HepG2 (cell line): ENCODE measurements at regions not wholly inside any gene's neighbourhood (a gene's known extent, or its start where the extent isn't known, plus 50 kb on each side); places are given as distances from the start of the nearest gene placed in this dataset.

Source experiments
- ATAC-seq: fragments of 200-7000 bp; cut with Tn5 transposase; 3 replicates; pipeline ENCODE4 v1.9.1; 2020; ENCODE audit warnings: mild to moderate bottlenecking, moderate library complexity
- BruUV-seq: library from RNA; stranded (reverse); fragments of 400-500 nt; replicated peaks from 2 replicates; lab custom pipeline; 2021; lab: Mats Ljungman, UMichigan
- CTCF ChIA-PET: fragments of 300-600 bp; formaldehyde crosslinking; extraction: SDS; loops from one replicate; lab custom pipeline; 2021; ENCODE audit warnings: low total read pairs, inconsistent platforms, low intra/inter-chr PET ratio; lab: Yijun Ruan, JAX
- POLR2A ChIA-PET: fragments of 350-600 bp; sonication (Branson Sonifier 250); formaldehyde crosslinking; loops from one replicate; lab custom pipeline; 2020; ENCODE audit warnings: antibody characterized with exemption, inconsistent platforms; lab: Yijun Ruan, JAX
- DNase-seq: peaks from one replicate; pipeline ENCODE4 v3.0.0-alpha.2; 2015; ENCODE audit warnings: low spot score
- FAIRE-seq: peaks from 3 replicates; lab custom pipeline; 2011; peaks lifted over from hg19 to GRCh38; lab: Jason Lieb, UNC
- H2AFZ ChIP-seq: one replicate; pipeline ENCODE4 v1.6.1; 2011; ENCODE audit warnings: low read length, inconsistent platforms
- H3K27ac ChIP-seq: fragments of 300-600 bp; 3 replicates; pipeline ENCODE4 v1.8.0; 2011; ENCODE audit warnings: mixed run types, mild to moderate bottlenecking, mixed read lengths, low read length, inconsistent platforms; ENCODE audit not compliant: insufficient read depth; ENCODE audit errors: extremely low read length
- H3K27me3 ChIP-seq, 2 experiments: fragments of 200-600 bp in 1 of 2; 2 replicates in 1 of 2; 3 replicates in 1 of 2; pipeline versions ENCODE4 v1.6.0 to v1.8.0; 2011; ENCODE audit warnings: low read length in 2 of 2, mild to moderate bottlenecking in 2 of 2, moderate library complexity in 2 of 2, inconsistent platforms in 1 of 2; ENCODE audit not compliant: insufficient read depth in 2 of 2, control insufficient read depth in 1 of 2
- H3K36me3 ChIP-seq, 2 experiments: fragments of 200-600 bp in 1 of 2; replicated peaks in 1 of 2; 2 replicates in 1 of 2; 3 replicates in 1 of 2; pipeline versions ENCODE4 v1.5.1 to v1.8.0; 2011; ENCODE audit warnings: low read length in 2 of 2, inconsistent platforms in 1 of 2; ENCODE audit not compliant: insufficient read depth in 2 of 2, control insufficient read depth in 1 of 2
- H3K4me1 ChIP-seq: 2 replicates; pipeline ENCODE4 v1.5.1; 2012; ENCODE audit warnings: low read length, inconsistent platforms; ENCODE audit not compliant: insufficient read depth
- H3K4me2 ChIP-seq: 2 replicates; pipeline ENCODE4 v1.6.0; 2011; ENCODE audit warnings: low read depth, low read length, inconsistent platforms
- H3K4me3 ChIP-seq, 3 experiments: fragments of 200-600 bp in 1 of 3; sonication (generic), shearing (Covaris generic) in 1 of 3; replicated peaks in 1 of 3; 2 replicates each; pipeline ENCODE4 v1.5.1; 2011 to 2016; ENCODE audit warnings: low read length in 3 of 3, inconsistent platforms in 2 of 3, low read depth in 2 of 3, mild to moderate bottlenecking in 2 of 3, control low read depth in 1 of 3, mixed read lengths in 1 of 3; ENCODE audit not compliant: insufficient read depth in 1 of 3
- H3K79me2 ChIP-seq: one replicate; pipeline ENCODE4 v1.6.1; 2011; ENCODE audit warnings: low read length, inconsistent platforms; ENCODE audit not compliant: insufficient read depth
- H3K9ac ChIP-seq: 2 replicates; pipeline ENCODE4 v1.6.0; 2011; ENCODE audit warnings: mild to moderate bottlenecking, low read depth, low read length, inconsistent platforms; ENCODE audit not compliant: insufficient read depth
- H3K9me3 ChIP-seq: 2 replicates; pipeline ENCODE4 v1.5.1; 2012; ENCODE audit warnings: mild to moderate bottlenecking, low read length
- H4K20me1 ChIP-seq: 2 replicates; pipeline ENCODE4 v1.6.0; 2011; ENCODE audit warnings: inconsistent platforms, mild to moderate bottlenecking, low read length, moderate library complexity; ENCODE audit not compliant: insufficient read depth
- BRD4 ChIP-seq: sonication (generic); formaldehyde crosslinking; IDR thresholded peaks from 2 replicates; pipeline ENCODE4 v1.4.0; 2020; ENCODE audit warnings: missing genetic modification reagents
- ESRRA ChIP-seq: sonication (generic); formaldehyde crosslinking; IDR thresholded peaks from 2 replicates; pipeline ENCODE4 v1.5.1; 2020; ENCODE audit warnings: mild to moderate bottlenecking, low read depth, missing genetic modification reagents
- GPBP1L1 ChIP-seq: sonication (generic); formaldehyde crosslinking; IDR thresholded peaks from 2 replicates; pipeline ENCODE4 v1.5.0; 2020; ENCODE audit warnings: mild to moderate bottlenecking, missing genetic modification reagents
- LRRFIP1 ChIP-seq: sonication (generic); formaldehyde crosslinking; conservative IDR thresholded peaks from 2 replicates; pipeline ENCODE4 v1.4.0; 2020; ENCODE audit warnings: missing genetic modification reagents
- MXD1 ChIP-seq: sonication (generic); formaldehyde crosslinking; IDR thresholded peaks from 2 replicates; pipeline ENCODE4 v1.4.0; 2020; ENCODE audit warnings: mild to moderate bottlenecking, missing genetic modification reagents
- NFRKB ChIP-seq: fragments of 450-650 bp; IDR thresholded peaks from 2 replicates; pipeline ENCODE4 v1.6.1; 2017
- RERE ChIP-seq: IDR thresholded peaks from 2 replicates; pipeline ENCODE4 v1.6.1; 2016; ENCODE audit warnings: low read depth, missing genetic modification reagents, missing compliant biosample characterization
- RFX1 ChIP-seq: fragments of 450-650 bp; IDR thresholded peaks from 2 replicates; pipeline ENCODE4 v1.6.1; 2017
- RFX5 ChIP-seq: IDR thresholded peaks from 2 replicates; pipeline ENCODE4 v1.6.1; 2011; ENCODE audit warnings: low read depth, low read length, improper control_type of control experiment
- TAF1 ChIP-seq: sonication (generic); formaldehyde crosslinking; IDR thresholded peaks from 2 replicates; pipeline ENCODE4 v1.4.0; 2020; ENCODE audit warnings: missing genetic modification reagents
- ZBTB10 ChIP-seq: sonication (generic); formaldehyde crosslinking; IDR thresholded peaks from 2 replicates; pipeline ENCODE4 v1.4.0; 2020; ENCODE audit warnings: missing genetic modification reagents, borderline replicate concordance
- ZMAT3 ChIP-seq: sonication (generic); formaldehyde crosslinking; conservative IDR thresholded peaks from 2 replicates; pipeline ENCODE4 v1.7.0; 2021; ENCODE audit warnings: missing genetic modification reagents
- ZNF160 ChIP-seq: sonication (generic); formaldehyde crosslinking; IDR thresholded peaks from 2 replicates; pipeline ENCODE4 v1.8.0; 2022; ENCODE audit warnings: mild to moderate bottlenecking, inconsistent platforms, missing genetic modification reagents
- ZNF772 ChIP-seq: sonication (generic); formaldehyde crosslinking; IDR thresholded peaks from 2 replicates; pipeline ENCODE4 v1.5.0; 2020; ENCODE audit warnings: mild to moderate bottlenecking, missing genetic modification reagents
- WGBS: methylation state at CpG from one replicate; pipeline ENCODE4 v1.1.6; 2017; ENCODE audit warnings: low lambda C conversion rate; 5-methylcytosine and 5-hydroxymethylcytosine counted together
- in situ Hi-C: cut with HindIII; loops from 2 replicates; pipeline ENCODE4 v1.10.0; 2017; ENCODE audit warnings: low pct_unique_long_range_greater_than_20kb; ENCODE audit not compliant: extremely low pct_ligation_motif_present
- intact Hi-C: fragments of 100-400 bp; cut with micrococcal nuclease; formaldehyde crosslinking; loops from one replicate; pipeline ENCODE4 v1.10.0; 2022; ENCODE audit not compliant: unreplicated experiment

- H3K9ac ChIP-seq, result no peak overlapping the region
- BruUV-seq, result no TSS peak
- peaks cover 68% of the 10 kb centered on the region for H3K4me1 ChIP-seq
- intact Hi-C loops, result no loop called here
- H3K4me3 ChIP-seq, result no peak overlapping the region
- no peak for DNase-seq
- no peak for ATAC-seq
- H4K20me1 ChIP-seq, result no peaks in the 10 kb centered on the region
- H3K36me3 ChIP-seq, result no peaks in the 10 kb centered on the region
- ChIA-PET POLR2A (no interaction called here), CTCF (no interaction called here)
- no peaks in the 10 kb centered on the region for H3K79me2 ChIP-seq
- H3K27ac ChIP-seq, result no peak overlapping the region
- no peaks in the 10 kb centered on the region for H3K27me3 ChIP-seq
- 99% methylated on average over 4 of the region's 4 CpGs for WGBS
- H2AFZ ChIP-seq, result no peak overlapping the region
- H3K9me3 ChIP-seq, result no peaks in the 10 kb centered on the region
- no peak overlapping the region for H3K4me2 ChIP-seq
- in situ Hi-C loops, result no loop called here
- no peak for FAIRE-seq
- TF ChIP-seq ZMAT3 (CRISPR knock-in tag), result no peak
- no peak for TF ChIP-seq MXD1 (CRISPR knock-in tag)
- TF ChIP-seq RERE (CRISPR knock-in tag), result no peak
- no peak for TF ChIP-seq ZNF772 (CRISPR knock-in tag)
- TF ChIP-seq ZBTB10, result no peak
- TF ChIP-seq ZNF160 (CRISPR knock-in tag), result no peak
- TF ChIP-seq LRRFIP1 (CRISPR knock-in tag), result no peak
- no peak for TF ChIP-seq GPBP1L1
- TF ChIP-seq BRD4 (CRISPR knock-in tag), result no peak
- no peak for TF ChIP-seq TAF1
- no peak for TF ChIP-seq RFX1
- TF ChIP-seq NFRKB, result no peak
- TF ChIP-seq ESRRA (CRISPR knock-in tag), result no peak
- no peak for TF ChIP-seq RFX5
Measured at GRCh38 chr12:69047990-69048389, 115.0 kb upstream of the CPM start.
